ENCODE measurements at regions not wholly inside any gene's neighbourhood (a gene's known extent, or its start where the extent isn't known, plus 50 kb on each side); places are given as distances from the start of the nearest gene placed in this dataset.
"Not testable (repeated sequence)": the region's sequence is repeated elsewhere in the genome, so short reads cannot be mapped to it uniquely, and the experiment has no call there.

DNA sequence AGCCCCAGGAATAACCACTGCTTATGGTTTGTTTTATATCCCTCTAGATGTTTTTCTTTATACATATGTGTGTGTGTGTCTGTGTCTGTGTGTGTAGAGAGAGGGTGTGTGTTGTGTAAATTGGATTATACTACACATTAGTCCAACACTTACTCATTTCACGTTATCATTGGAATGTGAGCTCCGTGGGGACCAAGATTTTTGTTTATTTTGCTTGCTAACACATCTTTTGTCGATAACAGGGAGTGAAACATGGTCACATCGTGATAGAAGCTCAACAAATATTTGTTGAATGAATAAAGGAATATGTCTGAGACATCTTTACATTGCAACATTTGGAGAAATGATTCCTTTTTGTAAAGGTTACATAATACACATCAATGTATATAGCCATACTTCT lies 88.8 kb downstream of the CDRT15L2 start:
- H3K4me3 ChIP-seq; DNase-seq (ENCODE audit: low read depth, low spot score); H3K36me3 ChIP-seq (ENCODE audit: control insufficient read depth in 2 of 2, insufficient read depth in 2 of 2, low read length in 1 of 2); FAIRE-seq; H3K79me2 ChIP-seq (ENCODE audit: control insufficient read depth, insufficient read depth, low read length); H3K9ac ChIP-seq (ENCODE audit: control insufficient read depth, insufficient read depth, low read length); H3K4me2 ChIP-seq (ENCODE audit: control insufficient read depth, insufficient read depth); ATAC-seq; H4K20me1 ChIP-seq (ENCODE audit: control insufficient read depth, insufficient read depth); in situ Hi-C loops (cut with MboI); POLR2A ChIA-PET; H3K4me1 ChIP-seq (ENCODE audit: control insufficient read depth, insufficient read depth, low read length); BruUV-seq (replicated peaks); H2AFZ ChIP-seq (ENCODE audit: control insufficient read depth, low read depth, low read length); intact Hi-C loops (cut with micrococcal nuclease; ENCODE audit: unreplicated experiment); H3K27ac ChIP-seq (ENCODE audit: control insufficient read depth, insufficient read depth); CTCF ChIA-PET; H3K27me3 ChIP-seq (replicated peaks in 1 of 2; ENCODE audit: control insufficient read depth in 2 of 2, insufficient read depth in 2 of 2, low read length in 1 of 2); H3K9me3 ChIP-seq (replicated peaks; ENCODE audit: control insufficient read depth, insufficient read depth, low read length); RAD21 ChIA-PET (ENCODE audit: unreplicated experiment); SMC1A ChIA-PET (ENCODE audit: uncharacterized antibody, unreplicated experiment): not testable (repeated sequence)
- 12% methylated on average over 4 of the region's 4 CpGs for WGBS (ENCODE audit: insufficient coverage, insufficient replicate concordance, low lambda C conversion rate, missing lambda C conversion rate)

GRCh38 chr17:20668868-20669267 lies 89.3 kb downstream of the CDRT15L2 start:
- DNase-seq (ENCODE audit: low read depth, low spot score); ATAC-seq; intact Hi-C loops (cut with micrococcal nuclease; ENCODE audit: unreplicated experiment); H3K27ac ChIP-seq (ENCODE audit: control insufficient read depth, insufficient read depth); POLR2A ChIA-PET; H2AFZ ChIP-seq (ENCODE audit: control insufficient read depth, low read depth, low read length); H3K27me3 ChIP-seq (replicated peaks in 1 of 2; ENCODE audit: control insufficient read depth in 2 of 2, insufficient read depth in 2 of 2, low read length in 1 of 2); H3K4me1 ChIP-seq (ENCODE audit: control insufficient read depth, insufficient read depth, low read length); H4K20me1 ChIP-seq (ENCODE audit: control insufficient read depth, insufficient read depth); CTCF ChIA-PET; SMC1A ChIA-PET (ENCODE audit: uncharacterized antibody, unreplicated experiment); in situ Hi-C loops (cut with MboI); H3K4me3 ChIP-seq; H3K4me2 ChIP-seq (ENCODE audit: control insufficient read depth, insufficient read depth); H3K9me3 ChIP-seq (replicated peaks; ENCODE audit: control insufficient read depth, insufficient read depth, low read length); H3K9ac ChIP-seq (ENCODE audit: control insufficient read depth, insufficient read depth, low read length); H3K36me3 ChIP-seq (ENCODE audit: control insufficient read depth in 2 of 2, insufficient read depth in 2 of 2, low read length in 1 of 2); RAD21 ChIA-PET (ENCODE audit: unreplicated experiment); H3K79me2 ChIP-seq (ENCODE audit: control insufficient read depth, insufficient read depth, low read length); BruUV-seq (replicated peaks): not testable (repeated sequence)
- peak; percentile 47 for FAIRE-seq

DNA sequence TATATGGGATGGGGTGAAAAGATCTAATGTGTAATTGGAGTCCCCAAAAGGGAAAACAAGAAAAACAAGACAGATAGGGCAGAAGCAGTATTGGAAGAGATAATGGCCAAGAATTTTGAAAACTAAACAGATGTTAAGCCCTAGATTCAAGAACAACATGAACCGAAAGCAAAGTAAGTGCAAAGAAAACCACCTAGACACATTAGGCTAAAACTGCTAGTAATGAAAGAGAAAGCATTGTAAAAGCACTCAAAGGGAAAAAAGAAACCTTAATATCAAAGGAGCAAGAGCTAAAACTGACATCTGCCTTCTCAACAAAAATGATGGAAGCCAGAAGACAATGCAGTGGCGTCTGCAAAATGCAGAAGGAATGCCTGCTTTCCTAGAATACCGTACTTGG lies 91.0 kb downstream of the CDRT15L2 start:
- DNase-seq (ENCODE audit: low read depth, low spot score); H3K27ac ChIP-seq (ENCODE audit: control insufficient read depth, insufficient read depth); in situ Hi-C loops (cut with MboI); POLR2A ChIA-PET; intact Hi-C loops (cut with micrococcal nuclease; ENCODE audit: unreplicated experiment); H3K4me3 ChIP-seq; H2AFZ ChIP-seq (ENCODE audit: control insufficient read depth, low read depth, low read length); SMC1A ChIA-PET (ENCODE audit: uncharacterized antibody, unreplicated experiment); RAD21 ChIA-PET (ENCODE audit: unreplicated experiment); H3K4me1 ChIP-seq (ENCODE audit: control insufficient read depth, insufficient read depth, low read length); H3K36me3 ChIP-seq (ENCODE audit: control insufficient read depth in 2 of 2, insufficient read depth in 2 of 2, low read length in 1 of 2); H3K9ac ChIP-seq (ENCODE audit: control insufficient read depth, insufficient read depth, low read length); H3K4me2 ChIP-seq (ENCODE audit: control insufficient read depth, insufficient read depth); H3K27me3 ChIP-seq (replicated peaks in 1 of 2; ENCODE audit: control insufficient read depth in 2 of 2, insufficient read depth in 2 of 2, low read length in 1 of 2); H3K79me2 ChIP-seq (ENCODE audit: control insufficient read depth, insufficient read depth, low read length); H4K20me1 ChIP-seq (ENCODE audit: control insufficient read depth, insufficient read depth); BruUV-seq (replicated peaks); CTCF ChIA-PET; H3K9me3 ChIP-seq (replicated peaks; ENCODE audit: control insufficient read depth, insufficient read depth, low read length): not testable (repeated sequence)
- peak; percentile 73 for ATAC-seq
- peak; percentile 85 for FAIRE-seq
- no CpG with 5 or more reads among the region's 3 CpGs for WGBS (ENCODE audit: insufficient coverage, insufficient replicate concordance, low lambda C conversion rate, missing lambda C conversion rate)

- FAIRE-seq; CTCF ChIA-PET; RAD21 ChIA-PET (ENCODE audit: unreplicated experiment); DNase-seq (ENCODE audit: low read depth, low spot score); H3K79me2 ChIP-seq (ENCODE audit: control insufficient read depth, insufficient read depth, low read length); H3K36me3 ChIP-seq (ENCODE audit: control insufficient read depth in 2 of 2, insufficient read depth in 2 of 2, low read length in 1 of 2); BruUV-seq (replicated peaks); ATAC-seq; H3K9me3 ChIP-seq (replicated peaks; ENCODE audit: control insufficient read depth, insufficient read depth, low read length); H4K20me1 ChIP-seq (ENCODE audit: control insufficient read depth, insufficient read depth); SMC1A ChIA-PET (ENCODE audit: uncharacterized antibody, unreplicated experiment); H3K4me2 ChIP-seq (ENCODE audit: control insufficient read depth, insufficient read depth); intact Hi-C loops (cut with micrococcal nuclease; ENCODE audit: unreplicated experiment); H2AFZ ChIP-seq (ENCODE audit: control insufficient read depth, low read depth, low read length); H3K4me3 ChIP-seq; H3K27ac ChIP-seq (ENCODE audit: control insufficient read depth, insufficient read depth); H3K9ac ChIP-seq (ENCODE audit: control insufficient read depth, insufficient read depth, low read length); POLR2A ChIA-PET; in situ Hi-C loops (cut with MboI); H3K27me3 ChIP-seq (replicated peaks in 1 of 2; ENCODE audit: control insufficient read depth in 2 of 2, insufficient read depth in 2 of 2, low read length in 1 of 2): not testable (repeated sequence)
- peaks cover 18% of the 10 kb centered on the region for H3K4me1 ChIP-seq (ENCODE audit: control insufficient read depth, insufficient read depth, low read length)
- WGBS (ENCODE audit: insufficient coverage, insufficient replicate concordance, low lambda C conversion rate, missing lambda C conversion rate): 65% methylated on average over 2 of the region's 2 CpGs
These were observed 94.8 kb downstream of the CDRT15L2 start for GRCh38 chr17:20674374-20674773.

All from GM12878 (cell line).